ENCODE measurements at regions not wholly inside any gene's neighbourhood (a gene's known extent, or its start where the extent isn't known, plus 50 kb on each side); places are given as distances from the start of the nearest gene placed in this dataset.

GRCh38 chr12:111304642-111305071, 64.2 kb downstream of the PHETA1 start:
- peak in 1 of 2 experiments; percentile 69 for DNase-seq (ENCODE audit: low read depth in 1 of 2, low spot score in 1 of 2)
- H3K9me3 ChIP-seq = peaks cover 55% of the 10 kb centered on the region
- CTCF ChIA-PET = interaction anchor here (0.6 to 7.9 kb wide), 9 partner anchors 11 to 558 kb away, joined by 3 to 170 read pairs (median 4); no protein-coding TSS in a partner anchor

DNA sequence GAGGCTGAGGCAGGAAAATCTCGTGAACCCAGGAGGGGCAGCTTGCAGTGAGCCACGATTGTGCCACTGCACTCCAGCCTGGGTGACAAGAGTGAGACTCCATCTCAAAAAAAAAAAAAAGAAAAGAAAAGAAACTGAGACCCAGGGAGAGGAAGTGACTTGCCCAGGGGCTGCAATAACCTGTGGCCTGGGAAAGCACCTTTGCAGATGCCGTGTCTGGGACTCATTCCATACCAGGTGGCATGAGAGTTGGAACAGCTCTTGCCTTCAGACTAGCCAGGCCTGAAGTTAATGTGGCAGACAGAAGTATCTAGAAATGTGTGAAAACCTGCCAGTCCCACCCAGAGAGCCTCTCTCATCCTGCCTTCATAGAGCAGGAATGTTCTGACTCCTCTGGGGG, 65.4 kb downstream of the PHETA1 start:
- no peak for TF ChIP-seq SMC3 (IDR thresholded peaks at IDR 0.05)
- no peak for TF ChIP-seq USF2 (IDR thresholded peaks at IDR 0.05)
- no peak for TF ChIP-seq NFE2L2 (conservative IDR thresholded peaks at IDR 0.05; ENCODE audit: low read length)
- no peak for TF ChIP-seq CBX2 (IDR thresholded peaks at IDR 0.05; ENCODE audit: borderline replicate concordance, low read depth)
- no peak for TF ChIP-seq EHF (CRISPR knock-in tag; IDR thresholded peaks at IDR 0.05)
- no peak for TF ChIP-seq KDM5A (IDR thresholded peaks at IDR 0.05)
- TF ChIP-seq HOXB13 (CRISPR knock-in tag; IDR thresholded peaks at IDR 0.05; ENCODE audit: low read depth) = no peak
- TF ChIP-seq, protein P1, sequence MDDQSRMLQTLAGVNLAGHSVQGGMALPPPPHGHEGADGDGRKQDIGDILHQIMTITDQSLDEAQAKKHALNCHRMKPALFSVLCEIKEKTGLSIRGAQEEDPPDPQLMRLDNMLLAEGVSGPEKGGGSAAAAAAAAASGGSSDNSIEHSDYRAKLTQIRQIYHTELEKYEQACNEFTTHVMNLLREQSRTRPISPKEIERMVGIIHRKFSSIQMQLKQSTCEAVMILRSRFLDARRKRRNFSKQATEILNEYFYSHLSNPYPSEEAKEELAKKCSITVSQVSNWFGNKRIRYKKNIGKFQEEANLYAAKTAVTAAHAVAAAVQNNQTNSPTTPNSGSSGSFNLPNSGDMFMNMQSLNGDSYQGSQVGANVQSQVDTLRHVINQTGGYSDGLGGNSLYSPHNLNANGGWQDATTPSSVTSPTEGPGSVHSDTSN (IDR thresholded peaks at IDR 0.05) = no peak
- no peak for TF ChIP-seq NR3C1 (IDR thresholded peaks at IDR 0.05)
- TF ChIP-seq RCOR1 (IDR thresholded peaks at IDR 0.05; ENCODE audit: low read depth, low read length) = no peak
- TF ChIP-seq CEBPB (IDR thresholded peaks at IDR 0.05) = no peak
- no peak for TF ChIP-seq KDM1A (IDR thresholded peaks at IDR 0.05; ENCODE audit: low read depth)
- TF ChIP-seq, protein P2, sequence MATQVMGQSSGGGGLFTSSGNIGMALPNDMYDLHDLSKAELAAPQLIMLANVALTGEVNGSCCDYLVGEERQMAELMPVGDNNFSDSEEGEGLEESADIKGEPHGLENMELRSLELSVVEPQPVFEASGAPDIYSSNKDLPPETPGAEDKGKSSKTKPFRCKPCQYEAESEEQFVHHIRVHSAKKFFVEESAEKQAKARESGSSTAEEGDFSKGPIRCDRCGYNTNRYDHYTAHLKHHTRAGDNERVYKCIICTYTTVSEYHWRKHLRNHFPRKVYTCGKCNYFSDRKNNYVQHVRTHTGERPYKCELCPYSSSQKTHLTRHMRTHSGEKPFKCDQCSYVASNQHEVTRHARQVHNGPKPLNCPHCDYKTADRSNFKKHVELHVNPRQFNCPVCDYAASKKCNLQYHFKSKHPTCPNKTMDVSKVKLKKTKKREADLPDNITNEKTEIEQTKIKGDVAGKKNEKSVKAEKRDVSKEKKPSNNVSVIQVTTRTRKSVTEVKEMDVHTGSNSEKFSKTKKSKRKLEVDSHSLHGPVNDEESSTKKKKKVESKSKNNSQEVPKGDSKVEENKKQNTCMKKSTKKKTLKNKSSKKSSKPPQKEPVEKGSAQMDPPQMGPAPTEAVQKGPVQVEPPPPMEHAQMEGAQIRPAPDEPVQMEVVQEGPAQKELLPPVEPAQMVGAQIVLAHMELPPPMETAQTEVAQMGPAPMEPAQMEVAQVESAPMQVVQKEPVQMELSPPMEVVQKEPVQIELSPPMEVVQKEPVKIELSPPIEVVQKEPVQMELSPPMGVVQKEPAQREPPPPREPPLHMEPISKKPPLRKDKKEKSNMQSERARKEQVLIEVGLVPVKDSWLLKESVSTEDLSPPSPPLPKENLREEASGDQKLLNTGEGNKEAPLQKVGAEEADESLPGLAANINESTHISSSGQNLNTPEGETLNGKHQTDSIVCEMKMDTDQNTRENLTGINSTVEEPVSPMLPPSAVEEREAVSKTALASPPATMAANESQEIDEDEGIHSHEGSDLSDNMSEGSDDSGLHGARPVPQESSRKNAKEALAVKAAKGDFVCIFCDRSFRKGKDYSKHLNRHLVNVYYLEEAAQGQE (IDR thresholded peaks at IDR 0.05) = no peak
- TF ChIP-seq CHD2 (IDR thresholded peaks at IDR 0.05; ENCODE audit: low read length, partially characterized antibody) = no peak
- no peak for TF ChIP-seq RARB (CRISPR knock-in tag; IDR thresholded peaks at IDR 0.05)
- no peak for TF ChIP-seq POLR2A (IDR thresholded peaks at IDR 0.05; ENCODE audit: low read length)
- no peak for TF ChIP-seq RAD21 (conservative IDR thresholded peaks at IDR 0.05 in 1 of 2, IDR thresholded peaks at IDR 0.05 in 1 of 2)
- no peak for TF ChIP-seq MYC (IDR thresholded peaks at IDR 0.05; ENCODE audit: borderline replicate concordance, low read length)
- H3K9me3 ChIP-seq = peaks cover 55% of the 10 kb centered on the region
- CTCF ChIA-PET = interaction anchor here (0.7 to 7.9 kb wide), 8 partner anchors 12 to 557 kb away, joined by 3 to 170 read pairs (median 4); no protein-coding TSS in a partner anchor
- 0% methylated on average over 3 of the region's 3 CpGs for WGBS (ENCODE audit: missing lambda C conversion rate)
- H3K4me3 ChIP-seq = no peak overlapping the region
- H3K4me1 ChIP-seq = no peaks in the 10 kb centered on the region
- no peak for ATAC-seq
- H3K27ac ChIP-seq = no peak overlapping the region
- FAIRE-seq = no peak
- no peak for DNase-seq (ENCODE audit: low read depth in 1 of 2, low spot score in 1 of 2)
- no peak overlapping the region for H3K4me2 ChIP-seq
- POLR2A ChIA-PET = no interaction called here

More at GRCh38 chr12:111304642-111305071, 64.2 kb downstream of the PHETA1 start:
- POLR2A ChIA-PET = no interaction called here
- H3K4me1 ChIP-seq = no peaks in the 10 kb centered on the region
- H3K4me2 ChIP-seq = no peak overlapping the region
- WGBS (ENCODE audit: missing lambda C conversion rate) = 0% methylated on average over 3 of the region's 3 CpGs
- ATAC-seq (peak in 1 of 2 experiments; percentile 51; a peak in 3 of 6 replicates), FAIRE-seq (no peak)
- H3K27ac ChIP-seq = no peak overlapping the region
- TF ChIP-seq HOXB5 (CRISPR knock-in tag; IDR thresholded peaks at IDR 0.05) (peak; percentile 54; the same call in 1 of the 2 replicates), EHF (CRISPR knock-in tag; IDR thresholded peaks at IDR 0.05) (0 out of 2 replicates have a peak, but pooled peaks have one; percentile 44), ATOH8 (CRISPR knock-in tag; IDR thresholded peaks at IDR 0.05; ENCODE audit: low read depth) (0 out of 2 replicates have a peak, but pooled peaks have one; percentile 20), ZSCAN20 (CRISPR knock-in tag; IDR thresholded peaks at IDR 0.05) (no peak), BHLHE40 (IDR thresholded peaks at IDR 0.05; ENCODE audit: low read depth, low read length) (no peak), CTCF (IDR thresholded peaks at IDR 0.05) (peak; percentile 48)
- H3K4me3 ChIP-seq = no peak overlapping the region

All from A549 (cell line).